LHCN-M2 (cell line): ENCODE measurements at regions not wholly inside any gene's neighbourhood (a gene's known extent, or its start where the extent isn't known, plus 50 kb on each side); places are given as distances from the start of the nearest gene placed in this dataset.
"Not testable (repeated sequence)": the region's sequence is repeated elsewhere in the genome, so short reads cannot be mapped to it uniquely, and the experiment has no call there.

Experiments used
- DNase-seq: peaks from one replicate; pipeline ENCODE4 v3.0.0-alpha.2; 2012; ENCODE audit warnings: low read depth

DNA sequence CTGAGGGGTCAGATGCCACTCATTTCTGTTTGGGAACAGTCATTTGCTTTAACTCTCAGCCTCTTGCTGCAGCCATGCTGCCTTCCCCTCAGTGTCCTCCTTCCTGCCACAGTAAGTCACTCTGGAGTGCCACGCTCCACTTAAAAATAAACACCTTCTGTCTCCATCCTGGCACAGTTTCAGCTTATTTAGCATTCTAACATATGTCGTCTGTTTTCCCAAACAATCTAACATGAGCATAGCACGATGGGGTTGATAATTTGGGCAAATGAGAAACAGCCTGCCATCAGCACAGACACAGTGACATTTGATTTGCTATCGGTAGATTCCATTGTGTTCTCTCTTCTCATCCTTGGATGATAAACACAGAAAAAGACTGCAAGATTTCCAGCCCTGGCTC, 768.6 kb downstream of the UQCRFS1 start:
- DNase-seq = no peak

GRCh38 chr19:28443361-28443760, 769.6 kb downstream of the UQCRFS1 start:
- DNase-seq = no peak

- no peak for DNase-seq
Observed at GRCh38 chr19:28437390-28438346, 775.3 kb downstream of the UQCRFS1 start.

- DNase-seq = no peak
Observed at GRCh38 chr19:28436320-28436719, 776.6 kb downstream of the UQCRFS1 start.

DNA sequence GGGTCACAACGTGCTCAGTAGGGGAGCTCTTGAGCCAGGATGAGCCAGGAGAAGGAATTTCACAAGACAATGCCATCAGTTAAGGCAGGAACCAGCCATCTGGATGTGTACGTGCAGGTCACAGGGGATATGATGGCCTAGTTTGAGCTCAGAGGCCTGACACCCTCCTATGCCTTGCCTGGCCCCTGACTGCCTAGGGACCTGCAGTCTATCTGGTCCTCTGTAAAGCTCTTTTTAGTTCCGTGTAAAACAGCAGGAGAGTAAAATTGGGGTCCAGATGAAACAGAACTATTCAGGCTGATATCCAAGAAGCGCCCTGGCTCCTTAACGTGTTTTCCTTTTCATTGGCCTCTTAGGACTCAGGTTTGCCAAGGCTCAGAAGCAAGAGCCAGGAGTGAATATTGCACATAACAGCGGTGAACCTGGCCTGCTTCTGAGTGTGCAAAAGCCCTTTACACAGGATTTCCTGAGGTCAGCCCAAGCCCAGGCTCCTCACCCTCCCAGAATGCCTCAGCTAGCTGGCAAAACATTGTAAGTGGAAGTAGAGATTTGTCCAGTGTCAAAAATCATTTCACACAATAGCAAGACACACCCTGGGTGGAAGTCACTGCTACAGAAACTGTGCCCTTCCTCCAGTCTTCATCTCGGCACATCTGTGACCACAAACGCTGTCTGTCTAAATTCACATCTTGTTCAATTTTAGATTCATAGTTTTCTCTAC, 777.2 kb downstream of the UQCRFS1 start:
- no peak for DNase-seq

GRCh38 chr19:28434794-28435193, 778.2 kb downstream of the UQCRFS1 start:
- DNase-seq = not testable (repeated sequence)

DNA sequence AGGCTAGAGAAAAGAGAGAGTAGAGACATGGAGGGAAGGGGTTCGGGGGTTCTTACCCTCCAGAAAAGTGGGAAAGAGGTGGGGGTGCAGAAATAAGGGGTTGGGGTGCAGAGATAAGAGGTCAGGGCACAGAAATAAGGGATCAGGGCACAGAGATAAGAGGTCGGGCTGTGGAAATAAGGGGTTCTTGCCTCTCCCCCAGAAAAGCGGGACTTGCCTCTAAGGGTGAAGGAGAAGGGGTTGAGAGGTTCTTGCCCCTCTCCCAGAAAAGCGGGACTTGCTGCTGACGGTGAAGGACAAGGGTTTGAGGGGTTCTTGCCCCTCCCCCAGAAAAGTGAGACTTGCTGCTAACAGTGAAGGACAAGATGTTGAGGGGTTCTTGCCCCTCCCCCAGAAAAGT, 778.6 kb downstream of the UQCRFS1 start:
- DNase-seq = not testable (repeated sequence)

- DNase-seq = not testable (repeated sequence)
Observed at GRCh38 chr19:28433166-28433565, 779.8 kb downstream of the UQCRFS1 start.

DNA sequence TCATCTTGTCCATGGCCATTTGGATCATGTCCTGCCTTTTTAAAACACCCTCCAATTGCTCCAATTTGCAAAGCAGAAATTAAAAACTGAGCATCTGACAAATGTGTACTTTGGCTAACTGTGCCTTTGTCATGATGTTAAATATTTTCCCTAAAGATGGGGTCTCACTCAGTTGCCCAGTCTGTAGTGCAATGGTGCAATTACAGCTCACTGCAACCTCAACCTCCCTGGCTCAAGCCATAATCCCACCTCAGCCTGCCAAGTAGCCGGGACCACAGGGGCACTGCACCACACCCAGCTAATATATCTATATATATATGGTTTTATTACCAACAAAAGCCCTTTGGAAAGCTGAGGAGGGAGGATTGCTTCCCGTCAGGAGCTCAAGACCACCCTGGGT, 782.7 kb downstream of the UQCRFS1 start:
- DNase-seq = no peak

- DNase-seq = no peak
Observed at GRCh38 chr19:28429356-28429755, 783.6 kb downstream of the UQCRFS1 start.

GRCh38 chr19:28428663-28429348, 784.1 kb downstream of the UQCRFS1 start:
- no peak for DNase-seq

- DNase-seq = no peak
Observed at GRCh38 chr19:28427376-28428083, 785.4 kb downstream of the UQCRFS1 start.

- no peak for DNase-seq
Observed at GRCh38 chr19:28426730-28427225, 786.2 kb downstream of the UQCRFS1 start.

DNA sequence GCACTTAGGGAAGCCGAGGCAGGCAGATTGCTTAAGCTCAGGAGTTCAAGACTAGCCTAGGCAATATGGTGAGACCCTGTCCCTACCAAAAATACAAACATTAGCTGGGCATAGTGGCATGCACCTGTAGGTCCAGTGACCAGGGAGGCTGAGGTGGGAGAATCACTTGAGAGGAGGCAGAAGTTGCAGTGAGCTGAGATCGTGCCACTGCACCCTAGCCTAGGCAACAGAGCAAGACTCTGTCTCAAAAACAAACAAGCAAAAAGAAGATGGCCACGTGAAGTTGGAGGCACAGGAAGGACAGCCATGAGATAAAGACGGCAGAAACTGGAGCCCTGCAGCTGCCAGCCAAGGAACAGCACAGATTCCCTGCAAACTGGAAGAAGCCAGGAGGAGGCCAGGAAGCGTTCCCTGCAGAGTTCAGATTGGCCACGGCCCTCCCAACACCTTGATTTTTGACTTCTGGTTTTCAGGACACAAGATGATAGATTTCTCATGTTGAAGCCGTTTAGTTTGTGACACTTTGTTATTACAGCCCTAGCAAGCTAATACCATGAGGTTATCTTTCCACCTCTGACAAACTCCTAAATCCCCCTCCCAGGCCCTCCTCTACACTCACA, 786.7 kb downstream of the UQCRFS1 start:
- DNase-seq = no peak

DNA sequence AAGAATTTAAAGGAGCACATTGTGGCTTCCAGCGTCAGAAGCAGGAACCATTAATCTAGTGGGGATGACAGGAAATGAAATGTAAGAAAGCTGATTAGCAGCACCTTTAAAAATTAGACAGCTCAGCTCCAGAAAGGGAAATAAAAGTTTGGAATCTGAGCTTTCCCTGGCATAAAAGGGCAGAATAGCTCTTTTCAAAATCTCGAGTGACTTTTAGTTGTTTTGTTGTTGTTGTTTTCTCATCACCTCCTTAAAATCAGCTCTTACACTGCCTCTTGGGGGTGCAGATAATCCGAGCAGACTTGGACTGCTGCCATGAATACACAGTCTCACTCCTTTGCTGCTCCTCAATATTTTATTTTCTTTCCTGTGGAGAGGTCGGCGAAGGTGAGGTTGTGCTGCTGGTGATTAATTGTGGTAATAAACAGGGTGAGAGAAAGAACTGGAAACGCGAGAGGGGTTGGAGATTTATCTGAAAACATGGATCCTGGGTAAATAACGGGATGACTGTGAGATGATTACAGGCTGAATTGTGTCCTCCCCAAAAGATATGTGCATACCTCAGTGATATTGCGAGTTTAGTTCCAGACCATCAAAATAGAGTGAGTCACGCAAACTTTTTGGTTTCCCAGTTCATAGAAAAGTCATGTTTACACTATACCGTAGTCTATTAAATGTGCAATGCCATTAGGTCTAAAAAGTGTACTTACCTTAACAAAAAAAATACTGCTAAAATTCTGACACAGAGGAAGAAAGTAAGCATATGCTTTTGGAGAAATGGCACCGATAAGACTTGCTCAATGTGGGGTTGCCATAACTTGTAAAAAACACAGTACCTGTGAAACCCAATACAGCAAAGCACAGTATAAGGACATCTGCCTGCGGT, 787.7 kb downstream of the UQCRFS1 start:
- DNase-seq = no peak

DNA sequence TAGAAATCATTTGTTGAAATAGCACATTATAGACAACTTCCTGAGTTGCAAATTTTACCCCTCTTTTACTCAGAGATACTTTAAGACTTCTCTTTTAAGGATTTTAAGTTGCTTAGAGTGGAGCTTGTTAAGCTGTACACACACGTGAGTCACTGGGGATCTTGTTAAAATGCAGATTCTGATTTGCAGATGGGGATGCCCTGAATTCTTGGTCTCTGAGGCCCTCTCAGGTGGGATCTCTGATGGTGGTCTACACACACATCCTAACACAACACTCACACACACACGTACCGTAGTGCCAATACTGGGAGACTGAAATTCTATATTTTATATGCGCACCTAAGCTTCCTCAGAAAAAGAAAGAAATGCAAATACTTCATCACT, 788.3 kb downstream of the UQCRFS1 start:
- no peak for DNase-seq

- no peak for DNase-seq
Observed at GRCh38 chr19:28424077-28424476, 788.9 kb downstream of the UQCRFS1 start.

DNA sequence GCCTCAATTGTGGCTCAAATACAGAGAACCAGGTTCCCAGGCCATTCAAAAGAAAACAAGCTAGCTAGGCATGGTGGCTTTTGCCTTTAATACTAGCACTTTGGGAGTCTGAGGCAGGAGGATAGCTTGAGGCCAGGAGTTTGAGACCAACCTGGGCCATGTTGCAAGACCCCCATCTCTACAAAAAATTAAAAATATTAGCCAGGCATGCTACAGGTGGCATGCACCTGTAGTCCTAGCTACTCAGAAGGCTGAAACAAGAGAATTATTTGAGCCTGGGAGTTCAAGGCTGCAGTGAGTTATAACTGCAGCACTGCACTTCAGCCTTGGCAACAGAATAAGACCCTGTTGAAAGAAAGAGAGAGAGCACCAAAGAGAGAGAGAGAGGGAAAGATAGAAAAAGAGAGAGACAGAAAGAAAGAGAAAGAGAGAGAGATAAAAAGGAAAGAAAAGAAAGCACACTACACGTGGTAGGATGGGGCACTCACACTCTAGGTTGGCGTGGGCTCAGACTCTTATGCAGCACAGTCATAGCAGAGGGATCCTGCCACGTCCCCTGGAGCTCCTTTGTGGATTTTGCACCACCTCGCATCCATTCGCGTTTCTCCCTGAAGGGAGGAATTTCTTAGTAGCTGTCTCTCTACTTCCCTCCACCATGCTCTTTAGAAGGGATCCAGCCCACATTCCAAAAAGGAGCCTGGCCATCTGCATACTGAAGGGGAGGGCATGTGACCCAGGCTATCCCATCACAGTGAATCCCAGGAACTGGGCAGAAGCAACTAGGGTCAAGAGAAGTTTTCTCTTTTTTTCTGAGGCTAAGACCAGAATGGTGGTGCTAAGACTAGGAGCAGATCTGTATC, 789.9 kb downstream of the UQCRFS1 start:
- no peak for DNase-seq

DNA sequence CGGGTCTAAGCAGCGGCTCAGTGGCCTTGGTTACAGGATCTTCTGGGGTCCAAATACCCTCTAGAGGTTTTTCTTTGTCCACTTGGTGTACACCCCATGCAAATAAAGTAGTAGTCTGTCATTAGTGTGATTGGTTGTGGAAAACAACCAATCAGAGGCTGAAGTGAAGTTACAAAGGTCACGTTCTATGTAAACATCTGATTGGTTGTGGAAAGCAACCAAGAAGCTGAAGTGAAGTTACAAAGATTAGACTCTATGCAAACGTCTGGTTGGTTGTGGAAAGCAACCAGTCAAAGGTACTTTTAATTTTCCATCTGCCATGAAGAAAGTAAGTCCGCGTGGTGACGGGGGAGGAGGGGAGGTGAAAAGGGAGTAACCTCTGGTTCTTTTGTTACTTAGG, 790.9 kb downstream of the UQCRFS1 start:
- DNase-seq = no peak
